HG02642 (cell line): ENCODE measurements at regions not wholly inside any gene's neighbourhood (a gene's known extent, or its start where the extent isn't known, plus 50 kb on each side); places are given as distances from the start of the nearest gene placed in this dataset.
"Not testable (repeated sequence)": the region's sequence is repeated elsewhere in the genome, so short reads cannot be mapped to it uniquely, and the experiment has no call there.

Experiments used
- ATAC-seq: cut with Tn5 transposase; IDR thresholded peaks from one replicate; pipeline ENCODE4 v1.9.1; 2021; ENCODE audit warnings: mild to moderate bottlenecking; ENCODE audit not compliant: unreplicated experiment, poor library complexity

DNA sequence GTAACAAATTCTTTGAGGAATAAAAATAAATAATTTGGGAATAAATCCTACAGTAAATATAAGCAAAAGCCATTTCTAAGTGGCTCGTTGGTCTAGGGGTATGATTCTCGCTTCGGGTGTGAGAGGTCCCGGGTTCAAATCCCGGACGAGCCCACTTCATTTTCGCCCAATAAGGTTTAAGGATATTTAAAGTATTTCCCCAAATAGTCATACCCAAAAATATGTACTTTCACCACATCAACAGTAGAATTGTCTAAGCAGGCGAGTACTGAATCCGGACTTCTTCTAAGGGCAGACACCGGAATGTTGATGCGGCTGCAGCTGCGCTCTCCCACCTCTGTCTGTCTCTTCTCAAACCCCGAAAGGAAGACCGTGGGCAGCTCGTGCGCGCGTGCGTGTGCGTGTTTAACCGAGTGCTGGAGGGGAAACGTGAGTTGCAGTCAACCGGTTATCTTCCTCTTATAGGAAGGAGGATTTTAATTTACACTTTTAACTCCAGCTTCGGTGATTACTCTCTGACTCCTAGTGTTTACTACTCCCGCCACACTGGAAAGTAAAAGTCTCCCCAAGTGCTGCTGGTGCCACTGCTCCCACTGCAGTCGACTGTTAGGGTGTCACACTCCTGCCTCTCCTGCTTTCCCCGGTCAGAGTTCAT is 155.7 kb upstream of the PRSS16 start:
- peak; percentile 79 for ATAC-seq

- no peak for ATAC-seq
Observed at GRCh38 chr6:27092316-27092692, 155.2 kb upstream of the PRSS16 start.

GRCh38 chr6:27095914-27096313 is 151.6 kb upstream of the PRSS16 start:
- ATAC-seq: no peak

DNA sequence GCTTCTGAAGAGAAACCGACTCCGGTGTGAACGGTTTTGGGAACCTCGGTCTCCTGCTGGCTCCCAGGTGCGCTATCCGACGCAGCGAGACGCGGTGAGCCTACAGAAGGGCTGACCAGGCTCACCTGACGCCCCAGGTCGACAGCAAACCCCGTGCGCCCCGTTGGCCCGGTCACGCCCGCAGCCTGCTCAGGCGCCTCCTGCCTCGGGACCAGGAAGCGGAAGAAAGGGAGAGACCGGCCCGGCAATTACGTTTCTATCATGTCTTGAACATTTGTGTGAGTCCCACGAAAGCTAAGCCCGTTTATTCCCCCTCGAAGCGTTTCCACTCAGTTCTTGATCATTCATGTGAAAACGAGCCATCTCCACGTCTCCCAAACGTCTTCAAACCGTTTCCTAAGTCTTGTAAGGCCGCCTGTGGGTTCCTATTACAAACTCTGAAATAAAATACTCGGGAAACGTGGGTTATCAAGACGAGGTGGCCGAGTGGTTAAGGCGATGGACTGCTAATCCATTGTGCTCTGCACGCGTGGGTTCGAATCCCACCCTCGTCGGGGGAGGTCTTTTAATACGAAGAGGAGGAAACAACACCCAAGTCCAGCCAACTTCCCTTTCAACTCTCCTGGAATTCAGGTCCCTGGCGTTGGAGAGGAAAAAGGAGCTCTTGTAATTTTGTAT is 150.5 kb upstream of the PRSS16 start:
- ATAC-seq: no peak

DNA sequence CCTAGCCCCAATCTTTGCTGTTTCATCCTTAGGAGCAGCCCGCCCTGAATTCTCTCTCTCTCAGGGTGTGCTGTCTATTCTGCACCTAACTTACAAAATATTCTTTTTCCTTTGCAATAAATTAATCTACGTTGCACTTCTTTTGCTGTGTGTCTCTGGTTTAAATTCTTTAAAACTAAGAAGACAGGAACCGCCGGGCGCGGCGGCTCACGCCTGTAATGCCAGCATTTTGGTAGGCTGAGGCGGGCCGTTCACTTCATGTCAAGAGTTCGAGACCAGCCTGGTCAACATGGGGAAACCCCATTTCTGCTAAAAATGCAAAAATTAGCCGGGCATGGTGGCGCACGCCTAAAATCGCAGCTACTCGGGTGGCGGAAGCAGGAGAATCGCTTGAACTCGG is 148.5 kb upstream of the PRSS16 start:
- ATAC-seq: no peak

DNA sequence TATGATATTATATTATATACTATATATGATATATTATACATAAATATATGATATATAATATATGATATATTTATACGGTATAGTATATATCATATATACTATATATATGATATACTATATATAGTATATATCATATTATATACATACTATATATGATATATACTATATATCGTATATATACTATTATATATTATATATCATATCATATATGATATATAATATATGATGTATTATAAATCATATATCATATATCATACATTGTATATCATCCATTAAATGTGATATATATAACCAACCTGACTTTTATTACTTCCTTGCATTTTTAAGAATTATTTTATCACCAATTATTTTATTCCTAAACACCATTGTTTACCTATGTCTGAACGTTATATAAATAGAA is 146.6 kb upstream of the PRSS16 start:
- ATAC-seq: no peak

DNA sequence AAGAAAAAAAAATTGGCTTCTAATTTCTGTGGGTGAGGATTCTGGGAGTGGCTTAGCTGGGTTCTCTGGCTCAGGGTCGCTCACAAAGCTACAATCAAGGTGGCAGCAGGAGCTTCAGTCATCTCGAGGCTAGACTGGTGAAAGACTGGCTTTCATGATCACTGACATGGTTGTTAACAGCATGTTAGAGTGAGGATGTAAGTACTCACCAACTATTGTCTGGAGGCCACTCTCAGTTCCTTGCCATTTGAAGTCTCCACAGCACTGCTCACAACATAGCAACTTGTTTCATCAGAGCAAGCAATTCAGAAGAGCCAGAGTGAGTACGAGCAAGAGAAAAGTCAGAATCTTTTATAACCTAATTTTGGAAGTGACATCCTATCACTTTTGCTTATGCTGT is 145.7 kb upstream of the PRSS16 start:
- no peak for ATAC-seq

- ATAC-seq: no peak
Observed at GRCh38 chr6:27106382-27106781, 141.1 kb upstream of the PRSS16 start.

DNA sequence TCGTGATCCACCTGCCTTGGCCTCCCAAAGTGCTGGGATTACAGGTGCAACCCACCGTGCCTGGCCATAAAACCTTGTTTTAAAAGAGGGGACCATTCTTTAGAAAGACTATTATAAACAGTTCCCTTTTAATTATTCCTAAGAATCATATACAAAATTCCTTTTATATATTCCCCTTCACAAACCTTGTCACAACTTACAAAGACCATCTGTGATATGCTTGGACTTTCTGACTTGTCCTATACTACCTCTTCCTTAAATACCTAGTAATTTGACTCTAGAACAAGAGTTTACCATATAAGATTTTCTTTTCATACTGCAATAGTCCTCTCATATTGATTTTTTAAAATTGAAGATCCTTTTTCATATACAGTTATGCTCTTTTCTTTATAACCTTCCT is 135.8 kb upstream of the PRSS16 start:
- ATAC-seq: no peak

- ATAC-seq: no peak
Observed at GRCh38 chr6:27112974-27113373, 134.5 kb upstream of the PRSS16 start.

GRCh38 chr6:27119329-27119728 is 128.2 kb upstream of the PRSS16 start:
- ATAC-seq: no peak

GRCh38 chr6:27119761-27120160 is 127.7 kb upstream of the PRSS16 start:
- ATAC-seq: no peak

DNA sequence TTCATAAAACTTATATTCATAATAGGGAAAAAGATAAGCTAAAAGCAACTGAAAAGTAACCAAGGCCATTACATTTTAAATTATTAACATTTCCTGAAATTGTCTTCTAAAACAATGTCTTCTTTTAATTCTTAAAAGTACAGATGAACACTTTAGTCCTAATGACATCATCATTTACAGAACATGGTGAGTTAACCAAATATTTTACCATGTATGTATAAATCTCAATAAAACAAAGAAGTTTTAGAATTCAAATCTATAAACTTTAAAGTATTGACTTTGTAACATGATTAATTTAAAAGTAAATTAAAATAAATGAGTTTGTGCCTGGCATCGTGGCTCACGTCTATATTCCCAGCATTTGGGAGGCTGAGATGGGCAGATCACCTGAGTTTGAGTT is 125.9 kb upstream of the PRSS16 start:
- ATAC-seq: no peak

GRCh38 chr6:27124252-27124657 is 123.2 kb upstream of the PRSS16 start:
- no peak for ATAC-seq

- no peak for ATAC-seq
Observed at GRCh38 chr6:27126046-27126814, 121.3 kb upstream of the PRSS16 start.

- ATAC-seq: peak; percentile 59
Observed at GRCh38 chr6:27126815-27127537, 120.5 kb upstream of the PRSS16 start.

DNA sequence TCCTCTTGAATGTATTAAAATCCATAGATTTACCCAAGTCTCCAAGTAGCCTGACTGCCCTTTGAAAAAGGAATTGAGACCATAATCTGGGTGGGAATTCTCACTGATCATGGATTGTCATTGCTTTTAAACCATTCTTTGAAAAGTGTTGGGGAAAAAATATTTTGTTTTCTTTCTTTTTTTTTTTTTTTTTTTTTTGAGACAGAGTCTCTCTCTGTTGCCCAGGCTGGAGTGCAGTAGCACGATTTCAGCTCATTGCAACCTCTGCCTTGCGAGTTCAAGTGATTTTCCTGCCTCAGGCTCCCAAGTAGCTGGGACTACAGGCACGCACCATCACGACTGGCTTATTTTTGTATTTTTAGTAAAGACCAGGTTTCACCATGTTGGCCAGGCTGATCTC is 119.6 kb upstream of the PRSS16 start:
- ATAC-seq: not testable (repeated sequence)

- no peak for ATAC-seq
Observed at GRCh38 chr6:27128311-27129094, 119.0 kb upstream of the PRSS16 start.

DNA sequence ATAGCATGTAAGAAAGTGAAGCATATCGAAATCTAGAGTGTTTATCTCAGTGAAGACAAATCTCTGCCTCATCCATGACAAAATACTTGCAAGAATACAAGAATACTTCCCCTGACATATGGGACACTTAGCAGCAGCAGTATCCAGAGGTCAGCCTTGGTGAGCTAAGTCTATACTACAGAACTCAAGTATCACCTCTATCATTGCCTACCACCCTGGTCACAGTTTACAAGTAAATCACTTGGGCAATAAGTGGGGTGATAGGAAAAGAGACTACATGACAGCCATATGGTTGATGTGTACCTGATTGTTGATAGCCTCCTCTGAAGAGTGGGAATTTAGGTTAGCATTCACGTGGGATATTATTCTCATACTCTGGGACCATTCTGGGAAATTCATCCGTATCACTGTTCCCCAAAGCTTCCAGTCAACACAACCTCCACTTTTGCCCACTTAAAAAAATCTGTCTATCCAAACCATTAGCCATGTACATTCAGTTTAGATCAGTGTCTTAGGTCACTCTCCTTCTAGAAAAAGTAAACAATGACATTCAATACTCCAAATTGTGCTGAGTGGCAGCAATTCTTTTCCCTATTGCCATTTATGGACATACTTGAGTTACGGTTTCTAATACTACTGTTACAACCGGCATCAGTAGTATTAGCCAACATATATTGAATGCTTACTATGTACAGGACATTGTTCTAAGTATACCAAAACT is 118.2 kb upstream of the PRSS16 start:
- no peak for ATAC-seq
